ENCODE measurements at regions not wholly inside any gene's neighbourhood (a gene's known extent, or its start where the extent isn't known, plus 50 kb on each side); places are given as distances from the start of the nearest gene placed in this dataset.

DNA sequence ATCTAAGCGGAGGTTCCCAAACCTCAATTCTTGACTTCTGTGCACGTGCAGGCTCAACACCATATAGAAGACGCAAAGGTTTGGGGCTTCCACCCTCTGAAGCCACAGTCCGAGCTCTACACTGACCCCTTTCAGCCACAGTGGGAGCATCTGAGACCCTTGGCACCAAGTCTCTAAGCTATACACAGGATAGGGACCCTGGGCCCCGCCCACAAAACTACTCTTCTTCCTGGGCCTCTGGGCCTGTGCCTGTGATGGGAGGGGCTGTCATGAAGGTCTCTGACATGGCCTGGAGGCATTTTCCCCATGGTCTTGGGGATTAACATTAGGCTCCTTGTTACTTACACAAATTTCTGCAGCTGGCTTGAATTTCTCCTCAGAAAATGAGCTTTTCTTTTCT lies 1374.1 kb upstream of the NXPH2 start:
- no peak overlapping the region for H3K4me2 ChIP-seq (ENCODE audit: low read depth, low read length, poor library complexity, severe bottlenecking)
- H3F3A ChIP-seq (ENCODE audit: low read depth) = no peaks in the 10 kb centered on the region
- H3K36me3 ChIP-seq (ENCODE audit: insufficient read depth, low read length) = no peaks in the 10 kb centered on the region
- H4K20me1 ChIP-seq (ENCODE audit: insufficient read depth, low read length, poor library complexity, severe bottlenecking) = no peaks in the 10 kb centered on the region
- H3K4me1 ChIP-seq (ENCODE audit: insufficient read depth, low read length, poor library complexity, severe bottlenecking) = no peaks in the 10 kb centered on the region
- H3K27me3 ChIP-seq (ENCODE audit: insufficient read depth, low read length, poor library complexity, severe bottlenecking) = no peaks in the 10 kb centered on the region
- H2AFZ ChIP-seq (ENCODE audit: low read length) = no peak overlapping the region
- H3K9ac ChIP-seq (ENCODE audit: low read depth, low read length, poor library complexity, severe bottlenecking) = no peak overlapping the region
- no peaks in the 10 kb centered on the region for H3K9me2 ChIP-seq (replicated peaks; ENCODE audit: low read depth, low read length)
- no peaks in the 10 kb centered on the region for H3K79me2 ChIP-seq (ENCODE audit: insufficient read depth, low read length)
- no peaks in the 10 kb centered on the region for H3K9me3 ChIP-seq (ENCODE audit: insufficient read depth, low read depth, low read length)
- no peak overlapping the region for H3K4me3 ChIP-seq (ENCODE audit: low read length, poor library complexity, severe bottlenecking)
- TF ChIP-seq EZH2phosphoT487 (IDR thresholded peaks at IDR 0.05; ENCODE audit: borderline replicate concordance) = no peak
- TF ChIP-seq, protein P1, sequence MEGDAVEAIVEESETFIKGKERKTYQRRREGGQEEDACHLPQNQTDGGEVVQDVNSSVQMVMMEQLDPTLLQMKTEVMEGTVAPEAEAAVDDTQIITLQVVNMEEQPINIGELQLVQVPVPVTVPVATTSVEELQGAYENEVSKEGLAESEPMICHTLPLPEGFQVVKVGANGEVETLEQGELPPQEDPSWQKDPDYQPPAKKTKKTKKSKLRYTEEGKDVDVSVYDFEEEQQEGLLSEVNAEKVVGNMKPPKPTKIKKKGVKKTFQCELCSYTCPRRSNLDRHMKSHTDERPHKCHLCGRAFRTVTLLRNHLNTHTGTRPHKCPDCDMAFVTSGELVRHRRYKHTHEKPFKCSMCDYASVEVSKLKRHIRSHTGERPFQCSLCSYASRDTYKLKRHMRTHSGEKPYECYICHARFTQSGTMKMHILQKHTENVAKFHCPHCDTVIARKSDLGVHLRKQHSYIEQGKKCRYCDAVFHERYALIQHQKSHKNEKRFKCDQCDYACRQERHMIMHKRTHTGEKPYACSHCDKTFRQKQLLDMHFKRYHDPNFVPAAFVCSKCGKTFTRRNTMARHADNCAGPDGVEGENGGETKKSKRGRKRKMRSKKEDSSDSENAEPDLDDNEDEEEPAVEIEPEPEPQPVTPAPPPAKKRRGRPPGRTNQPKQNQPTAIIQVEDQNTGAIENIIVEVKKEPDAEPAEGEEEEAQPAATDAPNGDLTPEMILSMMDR (conservative IDR thresholded peaks at IDR 0.05; ENCODE audit: low read length) = no peak

GRCh38 chr2:140144611-140145010 lies 1364.4 kb upstream of the NXPH2 start:
- Histone ChIP-seq H3K4me2 (ENCODE audit: low read depth, low read length, poor library complexity, severe bottlenecking) (no peak overlapping the region), H3K9me3 (ENCODE audit: insufficient read depth, low read depth, low read length) (no peaks in the 10 kb centered on the region), H4K20me1 (ENCODE audit: insufficient read depth, low read length, poor library complexity, severe bottlenecking) (no peaks in the 10 kb centered on the region), H3F3A (ENCODE audit: low read depth) (no peaks in the 10 kb centered on the region), H3K9ac (ENCODE audit: low read depth, low read length, poor library complexity, severe bottlenecking) (no peak overlapping the region), H3K4me1 (ENCODE audit: insufficient read depth, low read length, poor library complexity, severe bottlenecking) (no peaks in the 10 kb centered on the region), H3K9me2 (replicated peaks; ENCODE audit: low read depth, low read length) (no peaks in the 10 kb centered on the region), H3K36me3 (ENCODE audit: insufficient read depth, low read length) (no peaks in the 10 kb centered on the region), H2AFZ (ENCODE audit: low read length) (no peak overlapping the region), H3K4me3 (ENCODE audit: low read length, poor library complexity, severe bottlenecking) (no peak overlapping the region), H3K79me2 (ENCODE audit: insufficient read depth, low read length) (no peaks in the 10 kb centered on the region), H3K27me3 (ENCODE audit: insufficient read depth, low read length, poor library complexity, severe bottlenecking) (no peaks in the 10 kb centered on the region)
- no peak for TF ChIP-seq EZH2phosphoT487 (IDR thresholded peaks at IDR 0.05; ENCODE audit: borderline replicate concordance)
- TF ChIP-seq, protein P1 (conservative IDR thresholded peaks at IDR 0.05; ENCODE audit: low read length) = no peak

- H4K20me1 ChIP-seq (ENCODE audit: insufficient read depth, low read length, poor library complexity, severe bottlenecking) = no peaks in the 10 kb centered on the region
- TF ChIP-seq EZH2phosphoT487 (IDR thresholded peaks at IDR 0.05; ENCODE audit: borderline replicate concordance) = no peak
- TF ChIP-seq, protein P1 (conservative IDR thresholded peaks at IDR 0.05; ENCODE audit: low read length) = no peak
- H3K79me2 ChIP-seq (ENCODE audit: insufficient read depth, low read length) = no peaks in the 10 kb centered on the region
- H3K9me2 ChIP-seq (replicated peaks; ENCODE audit: low read depth, low read length) = no peaks in the 10 kb centered on the region
- H2AFZ ChIP-seq (ENCODE audit: low read length) = no peak overlapping the region
- H3K4me2 ChIP-seq (ENCODE audit: low read depth, low read length, poor library complexity, severe bottlenecking) = no peak overlapping the region
- H3K4me3 ChIP-seq (ENCODE audit: low read length, poor library complexity, severe bottlenecking) = no peak overlapping the region
- H3K9ac ChIP-seq (ENCODE audit: low read depth, low read length, poor library complexity, severe bottlenecking) = no peak overlapping the region
- H3F3A ChIP-seq (ENCODE audit: low read depth) = no peaks in the 10 kb centered on the region
- no peaks in the 10 kb centered on the region for H3K27me3 ChIP-seq (ENCODE audit: insufficient read depth, low read length, poor library complexity, severe bottlenecking)
- H3K36me3 ChIP-seq (ENCODE audit: insufficient read depth, low read length) = no peaks in the 10 kb centered on the region
- H3K4me1 ChIP-seq (ENCODE audit: insufficient read depth, low read length, poor library complexity, severe bottlenecking) = no peaks in the 10 kb centered on the region
- no peaks in the 10 kb centered on the region for H3K9me3 ChIP-seq (ENCODE audit: insufficient read depth, low read depth, low read length)
These were observed 1358.5 kb upstream of the NXPH2 start for GRCh38 chr2:140138736-140139135.
